ENCODE measurements at regions not wholly inside any gene's neighbourhood (a gene's known extent, or its start where the extent isn't known, plus 50 kb on each side); places are given as distances from the start of the nearest gene placed in this dataset.

GRCh38 chr11:95461858-95462257, 230.9 kb upstream of the SESN3 start:
- no peaks in the 10 kb centered on the region for H3K4me1 ChIP-seq (ENCODE audit: insufficient read depth, low read length)
- H3K36me3 ChIP-seq (ENCODE audit: insufficient read depth, low read depth, low read length), result no peaks in the 10 kb centered on the region
- H3K4me3 ChIP-seq (ENCODE audit: low read length), result no peak overlapping the region
- no peak overlapping the region for H3K9ac ChIP-seq (ENCODE audit: low read depth, low read length)
- H3K27me3 ChIP-seq (ENCODE audit: insufficient read depth, low read length), result no peaks in the 10 kb centered on the region
- no peak overlapping the region for H3K27ac ChIP-seq (ENCODE audit: low read length)
- no peaks in the 10 kb centered on the region for H3K9me3 ChIP-seq (ENCODE audit: insufficient read depth, low read depth, low read length)

GRCh38 chr11:95461348-95461747, 230.3 kb upstream of the SESN3 start:
- H3K27me3 ChIP-seq (ENCODE audit: insufficient read depth, low read length), result no peaks in the 10 kb centered on the region
- no peak overlapping the region for H3K27ac ChIP-seq (ENCODE audit: low read length)
- H3K9me3 ChIP-seq (ENCODE audit: insufficient read depth, low read depth, low read length), result no peaks in the 10 kb centered on the region
- no peak overlapping the region for H3K9ac ChIP-seq (ENCODE audit: low read depth, low read length)
- H3K4me3 ChIP-seq (ENCODE audit: low read length), result no peak overlapping the region
- no peaks in the 10 kb centered on the region for H3K36me3 ChIP-seq (ENCODE audit: insufficient read depth, low read depth, low read length)
- H3K4me1 ChIP-seq (ENCODE audit: insufficient read depth, low read length), result no peaks in the 10 kb centered on the region

- no peak overlapping the region for H3K27ac ChIP-seq (ENCODE audit: low read length)
- no peaks in the 10 kb centered on the region for H3K4me1 ChIP-seq (ENCODE audit: insufficient read depth, low read length)
Measured at GRCh38 chr11:95459291-95460042, 228.5 kb upstream of the SESN3 start.

GRCh38 chr11:95456714-95457491, 225.9 kb upstream of the SESN3 start:
- Histone ChIP-seq H3K27me3 (ENCODE audit: insufficient read depth, low read length) (no peaks in the 10 kb centered on the region), H3K4me3 (ENCODE audit: low read length) (no peak overlapping the region), H3K9ac (ENCODE audit: low read depth, low read length) (no peak overlapping the region), H3K27ac (ENCODE audit: low read length) (no peak overlapping the region), H3K36me3 (ENCODE audit: insufficient read depth, low read depth, low read length) (no peaks in the 10 kb centered on the region), H3K4me1 (ENCODE audit: insufficient read depth, low read length) (no peaks in the 10 kb centered on the region), H3K9me3 (ENCODE audit: insufficient read depth, low read depth, low read length) (no peaks in the 10 kb centered on the region)

More at GRCh38 chr11:95459291-95460042, 228.5 kb upstream of the SESN3 start:
- Histone ChIP-seq H3K9ac (ENCODE audit: low read depth, low read length) (no peak overlapping the region), H3K4me3 (ENCODE audit: low read length) (no peak overlapping the region), H3K27me3 (ENCODE audit: insufficient read depth, low read length) (no peaks in the 10 kb centered on the region), H3K36me3 (ENCODE audit: insufficient read depth, low read depth, low read length) (no peaks in the 10 kb centered on the region), H3K9me3 (ENCODE audit: insufficient read depth, low read depth, low read length) (no peaks in the 10 kb centered on the region)

- H3K4me3 ChIP-seq (ENCODE audit: low read length), result no peak overlapping the region
- no peak overlapping the region for H3K27ac ChIP-seq (ENCODE audit: low read length)
- H3K36me3 ChIP-seq (ENCODE audit: insufficient read depth, low read depth, low read length), result no peaks in the 10 kb centered on the region
- H3K4me1 ChIP-seq (ENCODE audit: insufficient read depth, low read length), result no peaks in the 10 kb centered on the region
- H3K27me3 ChIP-seq (ENCODE audit: insufficient read depth, low read length), result no peaks in the 10 kb centered on the region
- no peaks in the 10 kb centered on the region for H3K9me3 ChIP-seq (ENCODE audit: insufficient read depth, low read depth, low read length)
- H3K9ac ChIP-seq (ENCODE audit: low read depth, low read length), result no peak overlapping the region
Measured at GRCh38 chr11:95455228-95455970, 224.4 kb upstream of the SESN3 start.

GRCh38 chr11:95453616-95454171, 222.7 kb upstream of the SESN3 start:
- Histone ChIP-seq H3K4me1 (ENCODE audit: insufficient read depth, low read length) (no peaks in the 10 kb centered on the region), H3K27me3 (ENCODE audit: insufficient read depth, low read length) (no peaks in the 10 kb centered on the region), H3K9me3 (ENCODE audit: insufficient read depth, low read depth, low read length) (no peaks in the 10 kb centered on the region), H3K4me3 (ENCODE audit: low read length) (no peak overlapping the region), H3K9ac (ENCODE audit: low read depth, low read length) (no peak overlapping the region), H3K36me3 (ENCODE audit: insufficient read depth, low read depth, low read length) (no peaks in the 10 kb centered on the region), H3K27ac (ENCODE audit: low read length) (no peak overlapping the region)

GRCh38 chr11:95451682-95452081, 220.7 kb upstream of the SESN3 start:
- Histone ChIP-seq H3K9ac (ENCODE audit: low read depth, low read length) (no peak overlapping the region), H3K4me1 (ENCODE audit: insufficient read depth, low read length) (no peaks in the 10 kb centered on the region), H3K27ac (ENCODE audit: low read length) (no peak overlapping the region), H3K36me3 (ENCODE audit: insufficient read depth, low read depth, low read length) (no peaks in the 10 kb centered on the region), H3K27me3 (ENCODE audit: insufficient read depth, low read length) (no peaks in the 10 kb centered on the region), H3K4me3 (ENCODE audit: low read length) (no peak overlapping the region), H3K9me3 (ENCODE audit: insufficient read depth, low read depth, low read length) (no peaks in the 10 kb centered on the region)

- Histone ChIP-seq H3K4me3 (ENCODE audit: low read length) (no peak overlapping the region), H3K36me3 (ENCODE audit: insufficient read depth, low read depth, low read length) (no peaks in the 10 kb centered on the region), H3K9me3 (ENCODE audit: insufficient read depth, low read depth, low read length) (no peaks in the 10 kb centered on the region), H3K27me3 (ENCODE audit: insufficient read depth, low read length) (no peaks in the 10 kb centered on the region), H3K27ac (ENCODE audit: low read length) (no peak overlapping the region), H3K4me1 (ENCODE audit: insufficient read depth, low read length) (no peaks in the 10 kb centered on the region), H3K9ac (ENCODE audit: low read depth, low read length) (no peak overlapping the region)
Measured at GRCh38 chr11:95451261-95451660, 220.3 kb upstream of the SESN3 start.

GRCh38 chr11:95450547-95451123, 219.6 kb upstream of the SESN3 start:
- H3K27ac ChIP-seq (ENCODE audit: low read length), result no peak overlapping the region
- H3K36me3 ChIP-seq (ENCODE audit: insufficient read depth, low read depth, low read length), result no peaks in the 10 kb centered on the region
- H3K4me3 ChIP-seq (ENCODE audit: low read length), result no peak overlapping the region
- H3K9ac ChIP-seq (ENCODE audit: low read depth, low read length), result no peak overlapping the region
- H3K4me1 ChIP-seq (ENCODE audit: insufficient read depth, low read length), result no peaks in the 10 kb centered on the region; the same call in 1 of the 2 replicates
- H3K9me3 ChIP-seq (ENCODE audit: insufficient read depth, low read depth, low read length), result no peaks in the 10 kb centered on the region
- H3K27me3 ChIP-seq (ENCODE audit: insufficient read depth, low read length), result no peaks in the 10 kb centered on the region

- no peak overlapping the region for H3K9ac ChIP-seq (ENCODE audit: low read depth, low read length)
- H3K4me3 ChIP-seq (ENCODE audit: low read length), result no peak overlapping the region
- H3K36me3 ChIP-seq (ENCODE audit: insufficient read depth, low read depth, low read length), result no peaks in the 10 kb centered on the region
- H3K9me3 ChIP-seq (ENCODE audit: insufficient read depth, low read depth, low read length), result no peaks in the 10 kb centered on the region
- H3K4me1 ChIP-seq (ENCODE audit: insufficient read depth, low read length), result peaks cover 6% of the 10 kb centered on the region
- H3K27ac ChIP-seq (ENCODE audit: low read length), result no peak overlapping the region
- no peaks in the 10 kb centered on the region for H3K27me3 ChIP-seq (ENCODE audit: insufficient read depth, low read length)
Measured at GRCh38 chr11:95445746-95446333, 214.8 kb upstream of the SESN3 start.

Data from iPS-20b (cell line).